H1 (cell line): ENCODE measurements at regions not wholly inside any gene's neighbourhood (a gene's known extent, or its start where the extent isn't known, plus 50 kb on each side); places are given as distances from the start of the nearest gene placed in this dataset.

Experiments used
- CBX5 ChIP-seq: fragments of 300-800, 300-1000 bp; sonication (generic); IDR thresholded peaks from 2 replicates; pipeline ENCODE4 v1.7.1; 2016; ENCODE audit warnings: antibody characterized with exemption, low read length, low read depth
- CREB1 ChIP-seq: IDR thresholded peaks from 2 replicates; pipeline ENCODE4 v1.6.1; 2012; ENCODE audit warnings: inconsistent platforms
- CTBP2 ChIP-seq: IDR thresholded peaks from 2 replicates; pipeline ENCODE4 v1.7.0; 2011; ENCODE audit warnings: borderline replicate concordance, mild to moderate bottlenecking, moderate library complexity, mixed read lengths, low read length; ENCODE audit not compliant: insufficient read depth, insufficient read length
- CTCF ChIP-seq, 3 experiments: IDR thresholded peaks; 1 replicate in 2 of 3; 2 replicates in 1 of 3; pipeline versions ENCODE4 v1.5.1 to v1.6.1; 2011; ENCODE audit warnings: low read length in 3 of 3, mild to moderate bottlenecking in 3 of 3, inconsistent platforms in 2 of 3, low read depth in 1 of 3, moderate library complexity in 1 of 3; ENCODE audit not compliant: insufficient read depth in 1 of 3; ENCODE audit errors: control extremely low read depth in 1 of 3
- EGR1 ChIP-seq: IDR thresholded peaks from 2 replicates; pipeline ENCODE4 v1.6.1; 2011; ENCODE audit warnings: low read depth, low read length, borderline replicate concordance
- EZH2 ChIP-seq: fragments of 200-600 bp; sonication (generic); IDR thresholded peaks from 2 replicates; pipeline ENCODE4 v1.7.1; 2012; ENCODE audit warnings: low read depth, mild to moderate bottlenecking, moderate library complexity, low read length, inconsistent platforms; ENCODE audit not compliant: severe bottlenecking
- GTF2F1 ChIP-seq: IDR thresholded peaks from 2 replicates; pipeline ENCODE4 v1.6.1; 2012; ENCODE audit warnings: low read depth, low read length, improper control_type of control experiment, borderline replicate concordance
- MAX ChIP-seq: IDR thresholded peaks from 2 replicates; pipeline ENCODE4 v1.6.1; 2012; ENCODE audit warnings: inconsistent platforms
- POLR2A ChIP-seq, 2 experiments: IDR thresholded peaks; 1 replicate in 1 of 2; 2 replicates in 1 of 2; pipeline ENCODE4 v1.6.1; 2011; ENCODE audit warnings: low read depth in 2 of 2, low read length in 2 of 2, mild to moderate bottlenecking in 2 of 2; ENCODE audit errors: control extremely low read depth in 1 of 2
- RAD21 ChIP-seq, 2 experiments: IDR thresholded peaks in 1 of 2; conservative IDR thresholded peaks in 1 of 2; 2 replicates each; pipeline ENCODE4 v1.6.1; 2011; ENCODE audit warnings: low read depth in 2 of 2, low read length in 2 of 2, improper control_type of control experiment in 1 of 2, inconsistent platforms in 1 of 2, mild to moderate bottlenecking in 1 of 2, moderate library complexity in 1 of 2

- TF ChIP-seq CREB1 (no peak), POLR2A (IDR thresholded peaks at IDR 0.05; ENCODE audit: control extremely low read depth in 1 of 2, low read depth in 2 of 2, low read length in 2 of 2) (no peak), GTF2F1 (no peak), CTBP2 (no peak), EZH2 (no peak), MAX (no peak), EGR1 (no peak), CBX5 (no peak), RAD21 (IDR thresholded peaks at IDR 0.05 in 1 of 2, conservative IDR thresholded peaks at IDR 0.05 in 1 of 2; ENCODE audit: low read depth in 2 of 2, low read length in 2 of 2) (no peak), CTCF (IDR thresholded peaks at IDR 0.05; ENCODE audit: control extremely low read depth in 1 of 3, insufficient read depth in 1 of 3, low read depth in 1 of 3, low read length in 3 of 3) (no peak)
Observed at GRCh38 chr12:13676880-13677279, 304.5 kb downstream of the GRIN2B start.
